ENCODE measurements at regions not wholly inside any gene's neighbourhood (a gene's known extent, or its start where the extent isn't known, plus 50 kb on each side); places are given as distances from the start of the nearest gene placed in this dataset.

GRCh38 chr3:107247116-107247515 lies 130.1 kb upstream of the CCDC54 start:
- TF ChIP-seq, protein P1, sequence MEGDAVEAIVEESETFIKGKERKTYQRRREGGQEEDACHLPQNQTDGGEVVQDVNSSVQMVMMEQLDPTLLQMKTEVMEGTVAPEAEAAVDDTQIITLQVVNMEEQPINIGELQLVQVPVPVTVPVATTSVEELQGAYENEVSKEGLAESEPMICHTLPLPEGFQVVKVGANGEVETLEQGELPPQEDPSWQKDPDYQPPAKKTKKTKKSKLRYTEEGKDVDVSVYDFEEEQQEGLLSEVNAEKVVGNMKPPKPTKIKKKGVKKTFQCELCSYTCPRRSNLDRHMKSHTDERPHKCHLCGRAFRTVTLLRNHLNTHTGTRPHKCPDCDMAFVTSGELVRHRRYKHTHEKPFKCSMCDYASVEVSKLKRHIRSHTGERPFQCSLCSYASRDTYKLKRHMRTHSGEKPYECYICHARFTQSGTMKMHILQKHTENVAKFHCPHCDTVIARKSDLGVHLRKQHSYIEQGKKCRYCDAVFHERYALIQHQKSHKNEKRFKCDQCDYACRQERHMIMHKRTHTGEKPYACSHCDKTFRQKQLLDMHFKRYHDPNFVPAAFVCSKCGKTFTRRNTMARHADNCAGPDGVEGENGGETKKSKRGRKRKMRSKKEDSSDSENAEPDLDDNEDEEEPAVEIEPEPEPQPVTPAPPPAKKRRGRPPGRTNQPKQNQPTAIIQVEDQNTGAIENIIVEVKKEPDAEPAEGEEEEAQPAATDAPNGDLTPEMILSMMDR (IDR thresholded peaks at IDR 0.05), result no peak
- TF ChIP-seq POLR2A (IDR thresholded peaks at IDR 0.05), result no peak
